ENCODE measurements at regions not wholly inside any gene's neighbourhood (a gene's known extent, or its start where the extent isn't known, plus 50 kb on each side); places are given as distances from the start of the nearest gene placed in this dataset.

- TF ChIP-seq CTCF (IDR thresholded peaks at IDR 0.05) (no peak), EZH2 (IDR thresholded peaks at IDR 0.05) (no peak)
These were observed 647.4 kb downstream of the MED13L start for GRCh38 chr12:115630136-115630535.
